ENCODE measurements at regions not wholly inside any gene's neighbourhood (a gene's known extent, or its start where the extent isn't known, plus 50 kb on each side); places are given as distances from the start of the nearest gene placed in this dataset.

DNA sequence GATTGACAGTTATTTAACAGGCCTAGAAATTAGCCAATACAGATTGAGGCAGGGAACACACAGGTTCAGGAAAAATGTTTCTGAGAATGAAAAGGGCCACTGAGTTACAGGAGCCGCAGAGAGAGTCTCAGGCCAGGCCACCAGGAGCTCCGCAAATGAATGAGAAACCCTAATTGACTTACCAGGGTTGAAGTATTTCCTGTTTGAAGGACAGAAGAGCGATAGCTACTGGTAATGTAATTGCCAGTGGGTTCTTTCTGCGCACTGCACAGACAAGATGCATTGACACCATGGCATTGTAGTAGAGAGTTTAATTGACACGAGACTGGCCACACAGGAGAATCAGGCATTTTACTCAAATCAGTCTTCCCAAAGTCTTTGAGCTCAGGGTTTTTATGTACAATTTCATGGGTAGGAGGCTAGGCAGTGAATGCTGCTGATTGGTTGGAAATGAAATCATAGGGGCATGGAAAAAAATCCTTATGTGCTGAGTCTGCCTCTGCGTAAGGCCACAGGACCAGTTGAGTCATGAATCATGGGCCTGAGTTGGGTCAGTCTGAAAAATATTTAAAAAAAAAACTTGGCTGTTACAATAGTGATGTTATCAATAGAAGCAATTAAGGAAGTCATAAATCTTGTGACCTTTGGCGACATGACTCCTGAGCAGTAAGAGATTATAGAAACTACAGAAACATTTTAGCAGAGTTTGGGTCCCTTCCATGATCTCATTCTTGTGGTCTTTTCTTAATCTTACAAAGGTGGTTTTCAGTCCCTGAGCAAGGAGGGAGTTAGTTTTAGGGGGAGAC lies 203.8 kb downstream of the CASP12 start:
- no peak for FAIRE-seq
- intact Hi-C loops (cut with DNase I): no loop called here

DNA sequence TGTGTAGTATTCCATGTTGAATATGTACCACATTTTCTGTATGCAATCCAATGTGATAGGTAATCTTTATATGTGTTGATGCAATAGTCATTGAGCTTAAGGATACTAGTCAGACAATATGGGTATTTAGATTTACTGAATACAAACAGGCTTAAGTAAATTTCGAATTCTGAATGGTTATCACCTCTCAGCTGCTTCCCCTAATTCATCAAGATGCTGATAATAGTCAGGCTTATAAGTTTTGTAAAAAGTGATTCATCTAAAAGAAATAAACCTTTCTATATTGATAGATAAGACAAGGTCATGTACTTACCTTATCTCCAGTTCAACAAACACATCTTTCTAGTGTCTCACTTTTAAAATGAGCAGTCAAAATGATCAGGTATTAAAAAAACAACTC lies 205.5 kb downstream of the CASP12 start:
- FAIRE-seq: no peak
- TF ChIP-seq, protein P1, sequence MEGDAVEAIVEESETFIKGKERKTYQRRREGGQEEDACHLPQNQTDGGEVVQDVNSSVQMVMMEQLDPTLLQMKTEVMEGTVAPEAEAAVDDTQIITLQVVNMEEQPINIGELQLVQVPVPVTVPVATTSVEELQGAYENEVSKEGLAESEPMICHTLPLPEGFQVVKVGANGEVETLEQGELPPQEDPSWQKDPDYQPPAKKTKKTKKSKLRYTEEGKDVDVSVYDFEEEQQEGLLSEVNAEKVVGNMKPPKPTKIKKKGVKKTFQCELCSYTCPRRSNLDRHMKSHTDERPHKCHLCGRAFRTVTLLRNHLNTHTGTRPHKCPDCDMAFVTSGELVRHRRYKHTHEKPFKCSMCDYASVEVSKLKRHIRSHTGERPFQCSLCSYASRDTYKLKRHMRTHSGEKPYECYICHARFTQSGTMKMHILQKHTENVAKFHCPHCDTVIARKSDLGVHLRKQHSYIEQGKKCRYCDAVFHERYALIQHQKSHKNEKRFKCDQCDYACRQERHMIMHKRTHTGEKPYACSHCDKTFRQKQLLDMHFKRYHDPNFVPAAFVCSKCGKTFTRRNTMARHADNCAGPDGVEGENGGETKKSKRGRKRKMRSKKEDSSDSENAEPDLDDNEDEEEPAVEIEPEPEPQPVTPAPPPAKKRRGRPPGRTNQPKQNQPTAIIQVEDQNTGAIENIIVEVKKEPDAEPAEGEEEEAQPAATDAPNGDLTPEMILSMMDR (IDR thresholded peaks at IDR 0.05; ENCODE audit: borderline replicate concordance, extremely low read depth, insufficient read depth): no peak

More for the DNA sequence above, 203.8 kb downstream of the CASP12 start:
- Histone ChIP-seq H3K27ac (ENCODE audit: low read depth in 2 of 2, low read length in 2 of 2) (peak overlapping the region in 1 of 2 donors; percentile 52), H3K27me3 (ENCODE audit: control insufficient read depth, insufficient read depth, low read length) (no peaks in the 10 kb centered on the region), H3K4me1 (ENCODE audit: control insufficient read depth in 2 of 3, insufficient read depth in 2 of 3, low read depth in 1 of 3, low read length in 3 of 3) (no peaks in the 10 kb centered on the region), H3K9ac (ENCODE audit: low read length in 3 of 3) (no peak overlapping the region), H3K4me3 (ENCODE audit: low read length in 3 of 3) (no peak overlapping the region), H3K9me3 (ENCODE audit: control insufficient read depth in 2 of 3, insufficient read depth in 1 of 3, low read length in 3 of 3) (no peaks in the 10 kb centered on the region), H3K36me3 (ENCODE audit: control insufficient read depth in 2 of 3, insufficient read depth in 3 of 3, low read length in 3 of 3) (no peaks in the 10 kb centered on the region)
- TF ChIP-seq, protein P1 (IDR thresholded peaks at IDR 0.05; ENCODE audit: borderline replicate concordance, extremely low read depth, insufficient read depth): no peak
- no peak for DNase-seq

DNA sequence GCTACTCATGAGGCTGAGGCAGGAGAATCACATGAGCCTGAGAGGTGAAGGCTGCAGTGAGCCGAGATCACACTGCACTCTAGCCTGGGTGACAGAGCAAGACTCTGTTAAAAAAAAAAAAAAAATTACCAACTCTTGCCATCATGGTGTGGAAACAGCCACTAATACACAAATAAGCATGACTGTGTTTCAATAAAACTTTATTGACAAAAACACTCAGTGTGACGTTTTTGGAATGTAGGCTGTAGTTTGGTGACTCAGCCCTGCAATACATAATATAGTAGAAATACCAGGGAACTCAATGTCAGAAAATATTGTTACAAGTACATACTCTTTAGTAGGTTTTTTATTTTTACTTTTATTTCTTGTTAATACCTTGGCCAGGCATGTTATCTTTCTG lies 207.1 kb downstream of the CASP12 start:
- Histone ChIP-seq H3K27me3 (ENCODE audit: control insufficient read depth, insufficient read depth, low read length) (no peaks in the 10 kb centered on the region), H3K9me3 (ENCODE audit: control insufficient read depth in 2 of 3, insufficient read depth in 1 of 3, low read length in 3 of 3) (no peaks in the 10 kb centered on the region), H3K36me3 (ENCODE audit: control insufficient read depth in 2 of 3, insufficient read depth in 3 of 3, low read length in 3 of 3) (no peaks in the 10 kb centered on the region), H3K9ac (ENCODE audit: low read length in 3 of 3) (no peak overlapping the region), H3K4me1 (ENCODE audit: control insufficient read depth in 2 of 3, insufficient read depth in 2 of 3, low read depth in 1 of 3, low read length in 3 of 3) (no peaks in the 10 kb centered on the region), H3K27ac (ENCODE audit: low read depth in 2 of 2, low read length in 2 of 2) (no peak overlapping the region), H3K4me3 (ENCODE audit: low read length in 3 of 3) (no peak overlapping the region)
- DNase-seq (no peak), FAIRE-seq (no peak)
- intact Hi-C loops (cut with DNase I): no loop called here
- TF ChIP-seq, protein P1 (IDR thresholded peaks at IDR 0.05; ENCODE audit: borderline replicate concordance, extremely low read depth, insufficient read depth): no peak

More for the DNA sequence above, 205.5 kb downstream of the CASP12 start:
- Histone ChIP-seq H3K36me3 (ENCODE audit: control insufficient read depth in 2 of 3, insufficient read depth in 3 of 3, low read length in 3 of 3) (no peaks in the 10 kb centered on the region), H3K9me3 (ENCODE audit: control insufficient read depth in 2 of 3, insufficient read depth in 1 of 3, low read length in 3 of 3) (no peaks in the 10 kb centered on the region), H3K9ac (ENCODE audit: low read length in 3 of 3) (no peak overlapping the region), H3K27ac (ENCODE audit: low read depth in 2 of 2, low read length in 2 of 2) (no peak overlapping the region), H3K4me3 (ENCODE audit: low read length in 3 of 3) (no peak overlapping the region), H3K27me3 (ENCODE audit: control insufficient read depth, insufficient read depth, low read length) (no peaks in the 10 kb centered on the region), H3K4me1 (ENCODE audit: control insufficient read depth in 2 of 3, insufficient read depth in 2 of 3, low read depth in 1 of 3, low read length in 3 of 3) (no peaks in the 10 kb centered on the region)
- intact Hi-C loops (cut with DNase I): no loop called here
- DNase-seq: no peak

All from kidney (tissue), 13 donors.